ENCODE measurements at regions not wholly inside any gene's neighbourhood (a gene's known extent, or its start where the extent isn't known, plus 50 kb on each side); places are given as distances from the start of the nearest gene placed in this dataset.

DNA sequence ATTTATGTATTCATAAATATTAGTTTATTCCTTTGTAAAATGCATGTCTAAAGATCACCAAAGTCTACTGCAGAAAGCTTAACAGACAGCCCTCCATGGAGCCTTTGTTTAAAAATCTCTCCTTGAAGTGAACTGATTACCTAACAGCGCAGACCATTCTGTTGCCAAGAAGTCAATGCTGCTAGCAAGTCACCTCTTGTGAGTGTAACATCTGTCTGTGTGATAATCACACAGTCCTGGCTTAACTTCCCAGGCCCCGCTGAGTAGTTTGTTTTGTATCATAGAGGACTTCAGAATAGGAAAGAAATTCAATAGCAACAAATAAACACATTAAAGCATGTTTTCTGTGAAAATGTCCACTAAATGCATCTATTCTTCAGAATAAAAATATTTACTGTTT is 435.3 kb upstream of the IGFBP3 start:
- Histone ChIP-seq H3K36me3 (ENCODE audit: control insufficient read depth, insufficient read depth, low read length) (no peaks in the 10 kb centered on the region), H3K9me3 (ENCODE audit: control insufficient read depth, insufficient read depth, low read length) (no peaks in the 10 kb centered on the region), H3K4me3 (ENCODE audit: low read depth, low read length) (no peak overlapping the region), H3K9ac (ENCODE audit: low read depth, low read length) (no peak overlapping the region), H3K27me3 (ENCODE audit: control insufficient read depth, insufficient read depth, low read length) (no peaks in the 10 kb centered on the region), H3K4me1 (ENCODE audit: control insufficient read depth, insufficient read depth, low read length) (no peaks in the 10 kb centered on the region)

DNA sequence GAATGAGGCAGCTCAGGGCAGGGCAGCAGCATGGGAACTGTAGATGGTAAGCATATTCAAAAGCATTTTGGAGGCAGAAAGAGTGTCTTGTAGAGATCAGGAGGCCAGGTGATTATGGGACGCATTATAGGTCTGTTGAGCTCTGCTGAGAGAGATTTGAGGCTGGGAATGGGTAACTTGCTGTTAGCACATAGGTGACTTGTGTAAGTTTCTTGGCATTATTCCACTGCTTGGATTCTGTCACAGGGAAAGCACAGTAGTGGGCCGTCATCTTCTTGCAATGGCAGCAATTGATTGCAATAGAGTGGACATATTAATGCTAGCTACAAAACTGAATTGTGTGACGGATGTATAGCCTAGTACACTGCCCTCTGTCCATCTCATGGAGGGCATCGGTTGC is 434.3 kb upstream of the IGFBP3 start:
- H3K36me3 ChIP-seq (ENCODE audit: control insufficient read depth, insufficient read depth, low read length): no peaks in the 10 kb centered on the region
- no peak overlapping the region for H3K4me3 ChIP-seq (ENCODE audit: low read depth, low read length)
- H3K9me3 ChIP-seq (ENCODE audit: control insufficient read depth, insufficient read depth, low read length): no peaks in the 10 kb centered on the region
- H3K27me3 ChIP-seq (ENCODE audit: control insufficient read depth, insufficient read depth, low read length): no peaks in the 10 kb centered on the region
- H3K9ac ChIP-seq (ENCODE audit: low read depth, low read length): no peak overlapping the region
- H3K4me1 ChIP-seq (ENCODE audit: control insufficient read depth, insufficient read depth, low read length): no peaks in the 10 kb centered on the region

DNA sequence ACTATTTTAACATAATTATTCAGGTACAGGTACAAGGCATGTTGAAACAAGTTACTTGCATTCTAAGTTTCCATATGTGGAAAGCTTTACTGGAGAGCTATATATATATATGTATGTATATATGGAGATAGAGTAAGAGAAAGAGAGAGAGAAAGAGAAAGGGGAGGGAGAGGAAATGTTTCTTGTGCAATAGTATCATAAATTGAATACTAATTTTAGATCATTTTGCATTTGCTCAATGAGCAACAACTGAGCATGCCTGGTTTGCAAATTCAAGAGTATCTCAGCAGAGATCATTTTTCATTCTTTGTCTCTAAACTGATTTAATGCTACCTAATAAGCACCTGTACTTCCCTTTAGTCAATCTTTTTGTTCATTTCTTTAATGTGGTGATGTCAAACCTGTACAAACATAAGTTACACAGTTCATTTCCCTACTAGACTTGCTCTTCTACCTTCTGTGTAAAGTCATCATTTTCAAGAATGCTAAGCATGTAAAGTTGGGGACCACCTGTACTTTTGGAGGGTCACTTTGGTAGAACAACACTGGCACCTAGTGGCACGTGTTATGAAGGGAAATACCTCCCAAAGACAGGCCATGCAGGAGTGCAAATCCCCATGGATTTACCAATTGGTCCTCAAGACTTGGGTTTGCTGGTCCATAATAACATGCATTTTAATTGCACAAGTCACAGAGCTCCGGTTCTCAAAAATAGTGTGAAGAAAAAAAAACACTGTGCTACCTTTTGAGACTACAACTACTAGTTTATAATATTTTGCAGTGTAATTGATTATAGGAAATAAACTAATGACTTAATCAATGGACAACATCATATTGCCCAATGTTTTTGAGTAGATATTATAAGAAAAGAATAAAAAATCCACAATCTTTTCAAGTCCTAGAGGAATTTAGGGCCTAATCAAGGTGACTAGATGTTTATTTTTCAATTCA is 431.2 kb upstream of the IGFBP3 start:
- Histone ChIP-seq H3K9me3 (ENCODE audit: control insufficient read depth, insufficient read depth, low read length) (no peaks in the 10 kb centered on the region), H3K27me3 (ENCODE audit: control insufficient read depth, insufficient read depth, low read length) (no peaks in the 10 kb centered on the region), H3K4me1 (ENCODE audit: control insufficient read depth, insufficient read depth, low read length) (no peaks in the 10 kb centered on the region), H3K36me3 (ENCODE audit: control insufficient read depth, insufficient read depth, low read length) (no peaks in the 10 kb centered on the region), H3K9ac (ENCODE audit: low read depth, low read length) (no peak overlapping the region), H3K4me3 (ENCODE audit: low read depth, low read length) (no peak overlapping the region)

DNA sequence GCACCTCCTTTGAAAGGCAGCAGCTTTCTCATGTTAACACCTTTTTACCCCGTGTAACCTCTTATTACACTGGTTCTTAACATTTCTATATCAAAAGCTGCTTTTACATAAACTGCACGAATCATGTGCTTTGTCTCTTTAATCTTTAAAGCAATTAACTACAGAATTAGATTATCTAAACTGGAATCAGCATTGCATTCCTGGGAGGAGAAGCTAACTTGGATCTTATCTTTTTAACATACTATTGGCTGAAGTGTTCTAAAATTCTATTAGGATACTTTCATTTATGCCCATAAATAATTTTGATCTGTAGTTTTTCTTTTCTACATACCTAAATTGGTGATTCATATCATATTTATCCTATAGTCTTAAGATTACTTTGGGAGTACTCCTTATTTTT is 428.4 kb upstream of the IGFBP3 start:
- H3K9ac ChIP-seq (ENCODE audit: low read depth, low read length): no peak overlapping the region
- no peaks in the 10 kb centered on the region for H3K27me3 ChIP-seq (ENCODE audit: control insufficient read depth, insufficient read depth, low read length)
- no peaks in the 10 kb centered on the region for H3K36me3 ChIP-seq (ENCODE audit: control insufficient read depth, insufficient read depth, low read length)
- no peaks in the 10 kb centered on the region for H3K4me1 ChIP-seq (ENCODE audit: control insufficient read depth, insufficient read depth, low read length)
- no peaks in the 10 kb centered on the region for H3K9me3 ChIP-seq (ENCODE audit: control insufficient read depth, insufficient read depth, low read length)
- H3K4me3 ChIP-seq (ENCODE audit: low read depth, low read length): no peak overlapping the region

DNA sequence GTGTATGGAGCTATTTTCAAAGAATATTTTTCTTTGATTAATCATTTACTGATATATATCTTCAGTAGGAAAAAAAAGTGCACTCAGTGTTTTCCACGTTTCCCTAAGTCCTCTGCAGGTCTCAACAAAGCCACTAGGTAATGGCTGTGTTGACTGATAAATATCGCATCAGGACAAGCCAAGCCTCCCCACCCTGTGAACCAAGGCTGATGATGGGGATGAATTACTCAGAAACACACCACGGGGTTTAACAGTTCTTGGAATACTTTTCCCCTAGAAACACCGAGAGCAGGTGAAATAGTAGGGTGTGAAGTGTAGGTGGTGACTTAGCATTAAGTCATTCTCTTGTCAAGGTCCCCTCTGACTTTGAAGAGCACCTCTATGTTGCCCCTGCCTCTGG is 423.5 kb upstream of the IGFBP3 start:
- Histone ChIP-seq H3K9me3 (ENCODE audit: control insufficient read depth, insufficient read depth, low read length) (no peaks in the 10 kb centered on the region), H3K4me3 (ENCODE audit: low read depth, low read length) (no peak overlapping the region), H3K36me3 (ENCODE audit: control insufficient read depth, insufficient read depth, low read length) (no peaks in the 10 kb centered on the region), H3K27me3 (ENCODE audit: control insufficient read depth, insufficient read depth, low read length) (no peaks in the 10 kb centered on the region), H3K4me1 (ENCODE audit: control insufficient read depth, insufficient read depth, low read length) (no peaks in the 10 kb centered on the region), H3K9ac (ENCODE audit: low read depth, low read length) (no peak overlapping the region)

DNA sequence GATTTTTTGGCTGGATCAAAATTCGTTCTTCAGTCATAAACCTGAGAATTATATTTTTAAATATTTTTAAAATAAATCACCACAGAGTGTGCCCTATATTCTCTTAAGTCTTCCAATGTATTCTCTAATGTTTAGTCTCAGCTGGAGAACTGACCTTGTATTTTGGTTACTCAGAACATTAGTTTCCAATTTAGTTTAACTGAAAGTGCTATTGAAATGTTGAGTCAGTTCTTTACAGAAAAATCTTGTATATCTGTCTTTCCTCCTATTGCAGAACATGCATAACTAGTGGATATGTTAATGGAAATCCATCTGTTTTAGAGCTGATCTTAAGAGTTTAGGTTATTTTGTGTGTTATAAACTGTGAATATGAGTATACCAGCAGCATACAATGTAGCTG is 422.7 kb upstream of the IGFBP3 start:
- Histone ChIP-seq H3K9ac (ENCODE audit: low read depth, low read length) (no peak overlapping the region), H3K9me3 (ENCODE audit: control insufficient read depth, insufficient read depth, low read length) (no peaks in the 10 kb centered on the region), H3K4me1 (ENCODE audit: control insufficient read depth, insufficient read depth, low read length) (no peaks in the 10 kb centered on the region), H3K36me3 (ENCODE audit: control insufficient read depth, insufficient read depth, low read length) (no peaks in the 10 kb centered on the region), H3K4me3 (ENCODE audit: low read depth, low read length) (no peak overlapping the region), H3K27me3 (ENCODE audit: control insufficient read depth, insufficient read depth, low read length) (no peaks in the 10 kb centered on the region)

DNA sequence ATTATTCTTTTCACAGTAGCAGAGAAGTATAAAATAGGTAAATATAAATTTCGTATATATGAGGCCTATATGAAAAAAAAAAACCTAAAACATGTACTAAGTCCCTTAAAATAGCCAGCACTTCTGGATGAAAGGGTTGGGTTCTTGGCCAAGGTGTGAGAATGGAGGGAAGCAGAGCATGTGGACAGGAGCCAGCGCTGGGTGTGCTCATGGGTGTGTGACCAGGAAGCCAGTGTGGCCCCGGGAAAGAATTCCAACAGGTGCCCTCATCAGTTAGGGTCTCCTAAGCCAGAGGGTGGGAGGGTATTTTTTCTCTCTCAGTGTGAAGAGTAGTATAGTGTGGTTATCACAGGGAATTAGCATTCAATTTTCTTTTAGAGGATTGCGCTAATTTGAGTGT is 401.9 kb upstream of the IGFBP3 start:
- no peaks in the 10 kb centered on the region for H3K4me1 ChIP-seq (ENCODE audit: control insufficient read depth, insufficient read depth, low read length)
- no peaks in the 10 kb centered on the region for H3K36me3 ChIP-seq (ENCODE audit: control insufficient read depth, insufficient read depth, low read length)
- no peaks in the 10 kb centered on the region for H3K9me3 ChIP-seq (ENCODE audit: control insufficient read depth, insufficient read depth, low read length)
- H3K27me3 ChIP-seq (ENCODE audit: control insufficient read depth, insufficient read depth, low read length): no peaks in the 10 kb centered on the region
- no peak overlapping the region for H3K4me3 ChIP-seq (ENCODE audit: low read depth, low read length)
- H3K9ac ChIP-seq (ENCODE audit: low read depth, low read length): no peak overlapping the region

DNA sequence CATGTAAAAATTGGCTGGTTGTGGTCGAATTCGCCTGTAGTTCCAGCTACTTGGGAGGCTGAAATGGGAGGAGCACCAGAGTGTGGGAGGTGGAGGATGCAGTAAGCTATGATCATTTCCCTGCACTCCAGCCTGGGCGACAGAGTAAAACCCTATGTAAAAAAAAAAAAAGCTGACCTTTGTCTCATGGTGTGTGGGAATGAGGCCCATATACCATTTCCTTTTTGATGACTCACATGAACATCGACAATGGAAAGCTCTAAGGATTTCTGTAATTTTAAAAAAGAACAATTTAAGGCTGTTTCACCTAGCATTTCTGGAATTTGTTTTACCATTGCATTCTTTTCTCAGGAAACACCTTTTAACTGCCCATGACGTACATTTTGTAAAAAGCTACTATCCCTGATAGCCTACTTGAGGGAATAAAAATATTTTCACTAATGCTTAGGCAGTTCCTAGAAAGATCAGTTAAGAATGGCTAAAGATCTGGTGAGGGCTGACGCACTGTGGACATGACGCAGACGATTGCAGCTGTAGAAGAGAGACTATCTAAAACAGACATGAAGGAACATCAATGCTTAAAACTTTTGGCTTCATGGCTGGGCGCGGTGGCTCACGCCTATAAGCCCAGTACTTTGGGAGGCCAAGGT is 400.6 kb upstream of the IGFBP3 start:
- H3K27me3 ChIP-seq (ENCODE audit: control insufficient read depth, insufficient read depth, low read length): no peaks in the 10 kb centered on the region
- H3K4me3 ChIP-seq (ENCODE audit: low read depth, low read length): no peak overlapping the region
- no peaks in the 10 kb centered on the region for H3K9me3 ChIP-seq (ENCODE audit: control insufficient read depth, insufficient read depth, low read length)
- no peaks in the 10 kb centered on the region for H3K4me1 ChIP-seq (ENCODE audit: control insufficient read depth, insufficient read depth, low read length)
- no peak overlapping the region for H3K9ac ChIP-seq (ENCODE audit: low read depth, low read length)
- no peaks in the 10 kb centered on the region for H3K36me3 ChIP-seq (ENCODE audit: control insufficient read depth, insufficient read depth, low read length)

DNA sequence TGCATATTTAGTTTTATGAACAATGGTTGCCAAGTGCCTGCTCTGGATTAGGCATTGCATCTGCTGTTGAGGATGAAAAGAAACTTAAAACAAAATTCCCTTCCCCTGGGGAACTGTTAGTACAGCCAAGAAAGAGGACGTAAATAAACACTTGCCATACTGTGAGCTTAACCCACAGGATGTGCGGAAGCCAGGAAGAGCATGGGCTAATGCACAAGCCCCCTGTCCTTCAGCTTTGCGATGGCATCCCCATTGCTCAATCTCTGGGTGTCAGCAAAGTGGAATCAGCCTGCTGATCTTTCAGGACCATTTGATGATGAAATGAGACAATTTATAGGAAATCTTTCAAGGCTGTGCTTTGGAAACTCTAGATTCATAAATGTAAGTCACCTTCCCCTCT is 399.9 kb upstream of the IGFBP3 start:
- H3K4me1 ChIP-seq (ENCODE audit: control insufficient read depth, insufficient read depth, low read length): no peaks in the 10 kb centered on the region
- no peak overlapping the region for H3K9ac ChIP-seq (ENCODE audit: low read depth, low read length)
- H3K36me3 ChIP-seq (ENCODE audit: control insufficient read depth, insufficient read depth, low read length): no peaks in the 10 kb centered on the region
- H3K9me3 ChIP-seq (ENCODE audit: control insufficient read depth, insufficient read depth, low read length): no peaks in the 10 kb centered on the region
- no peak overlapping the region for H3K4me3 ChIP-seq (ENCODE audit: low read depth, low read length)
- H3K27me3 ChIP-seq (ENCODE audit: control insufficient read depth, insufficient read depth, low read length): no peaks in the 10 kb centered on the region

DNA sequence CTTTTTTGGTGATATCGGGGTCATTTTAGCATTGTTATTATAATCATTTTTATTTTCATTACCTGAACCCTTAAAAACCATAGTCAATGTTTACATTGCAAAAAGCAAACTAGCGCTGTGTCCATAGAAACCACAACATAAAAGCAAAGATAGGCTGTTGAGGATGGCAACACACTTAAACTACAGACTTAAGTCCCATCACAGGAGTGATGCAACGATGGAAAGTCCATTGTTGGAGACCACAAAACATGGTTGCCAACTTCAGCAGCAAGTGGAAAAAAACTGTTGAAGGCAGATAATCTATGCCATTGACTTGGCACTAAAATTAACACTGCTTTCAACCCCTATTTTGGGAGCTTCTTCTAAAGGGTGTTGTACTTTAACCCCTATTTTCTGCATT is 398.8 kb upstream of the IGFBP3 start:
- H3K36me3 ChIP-seq (ENCODE audit: control insufficient read depth, insufficient read depth, low read length): no peaks in the 10 kb centered on the region
- no peak overlapping the region for H3K4me3 ChIP-seq (ENCODE audit: low read depth, low read length)
- H3K9ac ChIP-seq (ENCODE audit: low read depth, low read length): no peak overlapping the region
- no peaks in the 10 kb centered on the region for H3K9me3 ChIP-seq (ENCODE audit: control insufficient read depth, insufficient read depth, low read length)
- no peaks in the 10 kb centered on the region for H3K4me1 ChIP-seq (ENCODE audit: control insufficient read depth, insufficient read depth, low read length)
- H3K27me3 ChIP-seq (ENCODE audit: control insufficient read depth, insufficient read depth, low read length): no peaks in the 10 kb centered on the region

DNA sequence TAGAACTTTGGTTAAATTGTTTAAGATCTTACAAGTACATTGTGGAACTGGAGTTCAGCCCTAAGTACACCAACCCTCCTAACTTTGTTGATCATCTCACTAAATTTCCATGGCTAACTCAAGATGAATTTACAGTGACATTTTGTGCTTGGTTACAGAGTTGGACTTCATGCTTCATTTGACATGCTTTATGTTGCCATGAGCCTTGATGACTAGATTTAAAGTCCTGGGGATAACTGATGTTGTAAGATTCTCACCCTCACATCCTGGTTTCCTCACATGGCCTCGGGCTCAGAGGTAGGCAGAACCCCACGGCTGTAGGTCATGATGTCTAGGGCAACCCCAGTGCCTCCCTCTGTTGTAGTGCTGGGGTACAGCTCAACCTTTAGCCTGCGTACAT is 397.2 kb upstream of the IGFBP3 start:
- Histone ChIP-seq H3K9ac (ENCODE audit: low read depth, low read length) (no peak overlapping the region), H3K27me3 (ENCODE audit: control insufficient read depth, insufficient read depth, low read length) (no peaks in the 10 kb centered on the region), H3K36me3 (ENCODE audit: control insufficient read depth, insufficient read depth, low read length) (no peaks in the 10 kb centered on the region), H3K4me3 (ENCODE audit: low read depth, low read length) (no peak overlapping the region), H3K4me1 (ENCODE audit: control insufficient read depth, insufficient read depth, low read length) (no peaks in the 10 kb centered on the region), H3K9me3 (ENCODE audit: control insufficient read depth, insufficient read depth, low read length) (no peaks in the 10 kb centered on the region)

DNA sequence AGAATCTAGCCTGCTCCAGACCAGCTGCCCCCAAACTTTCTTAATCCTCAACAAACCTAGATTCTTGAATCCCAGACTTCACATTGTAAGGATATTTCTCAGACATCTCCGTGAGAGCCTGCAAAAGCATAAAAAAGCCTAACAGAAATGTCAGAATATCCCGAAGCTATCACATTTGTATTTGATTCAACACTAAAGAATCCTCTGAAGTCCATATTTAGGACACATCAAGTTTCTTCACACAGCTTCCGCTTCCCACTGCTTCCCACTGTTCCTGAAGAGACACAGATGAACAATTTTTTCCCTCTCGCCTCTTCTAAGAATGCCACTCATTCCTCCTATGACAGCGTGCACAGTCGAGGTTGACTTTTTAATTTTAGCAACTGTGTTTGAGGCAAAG is 396.2 kb upstream of the IGFBP3 start:
- H3K36me3 ChIP-seq (ENCODE audit: control insufficient read depth, insufficient read depth, low read length): no peaks in the 10 kb centered on the region
- no peaks in the 10 kb centered on the region for H3K4me1 ChIP-seq (ENCODE audit: control insufficient read depth, insufficient read depth, low read length)
- no peak overlapping the region for H3K4me3 ChIP-seq (ENCODE audit: low read depth, low read length)
- H3K9ac ChIP-seq (ENCODE audit: low read depth, low read length): no peak overlapping the region
- H3K9me3 ChIP-seq (ENCODE audit: control insufficient read depth, insufficient read depth, low read length): no peaks in the 10 kb centered on the region
- no peaks in the 10 kb centered on the region for H3K27me3 ChIP-seq (ENCODE audit: control insufficient read depth, insufficient read depth, low read length)
